H9 (cell line): ENCODE measurements at regions not wholly inside any gene's neighbourhood (a gene's known extent, or its start where the extent isn't known, plus 50 kb on each side); places are given as distances from the start of the nearest gene placed in this dataset.

Experiments
- DNase-seq: peaks from one replicate; pipeline ENCODE4 v3.0.0-alpha.2; 2017
- H2AFZ ChIP-seq: one replicate; pipeline ENCODE4 v1.6.1; 2013; ENCODE audit warnings: mild to moderate bottlenecking, low read length, control low read depth, moderate library complexity
- H2AK5ac ChIP-seq: 2 replicates; pipeline ENCODE4 v1.6.1; 2013; ENCODE audit warnings: low read length, control low read depth, mixed read lengths; ENCODE audit not compliant: insufficient read length
- H2BK120ac ChIP-seq: one replicate; pipeline ENCODE4 v1.6.1; 2013; ENCODE audit warnings: low read depth, mild to moderate bottlenecking, low read length, control low read depth, inconsistent platforms; ENCODE audit not compliant: poor library complexity, severe bottlenecking
- H2BK12ac ChIP-seq: 2 replicates; pipeline ENCODE4 v1.6.1; 2013; ENCODE audit warnings: low read length, control low read depth, mixed read lengths, low read depth; ENCODE audit not compliant: insufficient read length
- H2BK15ac ChIP-seq: 2 replicates; pipeline ENCODE4 v1.6.1; 2013; ENCODE audit warnings: low read depth, low read length, control low read depth
- H2BK20ac ChIP-seq: one replicate; pipeline ENCODE4 v1.6.1; 2013; ENCODE audit warnings: low read depth, mild to moderate bottlenecking, low read length, control low read depth, inconsistent platforms; ENCODE audit not compliant: poor library complexity, severe bottlenecking
- H2BK5ac ChIP-seq: 2 replicates; pipeline ENCODE4 v1.6.1; 2013; ENCODE audit warnings: low read length, control low read depth, mixed read lengths; ENCODE audit not compliant: insufficient read length
- H3K14ac ChIP-seq: 2 replicates; pipeline ENCODE4 v1.6.1; 2013; ENCODE audit warnings: low read length, control low read depth; ENCODE audit not compliant: insufficient read depth
- H3K18ac ChIP-seq: 2 replicates; pipeline ENCODE4 v1.6.1; 2013; ENCODE audit warnings: low read depth, mild to moderate bottlenecking, mixed read lengths, low read length, control low read depth; ENCODE audit not compliant: insufficient read length
- H3K23ac ChIP-seq: 2 replicates; pipeline ENCODE4 v1.6.1; 2013; ENCODE audit warnings: low read length, control low read depth, mixed read lengths, low read depth; ENCODE audit not compliant: insufficient read length
- H3K23me2 ChIP-seq: 2 replicates; pipeline ENCODE4 v1.6.1; 2013; ENCODE audit warnings: low read depth, mild to moderate bottlenecking, mixed read lengths, low read length, control low read depth; ENCODE audit not compliant: insufficient read length, poor library complexity, severe bottlenecking
- H3K27ac ChIP-seq: 2 replicates; pipeline ENCODE4 v1.5.1; 2013; ENCODE audit warnings: low read length, control low read depth, mixed read lengths, low read depth; ENCODE audit not compliant: insufficient read length
- H3K27me3 ChIP-seq: 2 replicates; pipeline ENCODE4 v1.6.1; 2013; ENCODE audit warnings: low read length, control low read depth, inconsistent platforms; ENCODE audit not compliant: insufficient read depth
- H3K4ac ChIP-seq: 2 replicates; pipeline ENCODE4 v1.6.1; 2013; ENCODE audit warnings: low read depth, mild to moderate bottlenecking, control low read depth, inconsistent platforms, low read length, moderate library complexity
- H3K4me1 ChIP-seq: 2 replicates; pipeline ENCODE4 v1.6.1; 2013; ENCODE audit warnings: low read length, control low read depth, inconsistent platforms; ENCODE audit not compliant: insufficient read depth
- H3K4me2 ChIP-seq: 2 replicates; pipeline ENCODE4 v1.6.1; 2013; ENCODE audit warnings: low read length, control low read depth, mixed read lengths; ENCODE audit not compliant: insufficient read length, insufficient read depth
- H3K56ac ChIP-seq: 2 replicates; pipeline ENCODE4 v1.6.1; 2013; ENCODE audit warnings: low read depth, mild to moderate bottlenecking, mixed read lengths, low read length, control low read depth; ENCODE audit not compliant: insufficient read length
- H3K79me1 ChIP-seq: 2 replicates; pipeline ENCODE4 v1.6.1; 2013; ENCODE audit warnings: low read depth, mild to moderate bottlenecking, moderate library complexity, low read length, control low read depth, inconsistent platforms; ENCODE audit not compliant: insufficient read depth, poor library complexity, severe bottlenecking
- H3K79me2 ChIP-seq: 2 replicates; pipeline ENCODE4 v1.6.1; 2013; ENCODE audit warnings: low read length, control low read depth, inconsistent platforms; ENCODE audit not compliant: insufficient read depth
- H3K9ac ChIP-seq: 2 replicates; pipeline ENCODE4 v1.6.1; 2013; ENCODE audit warnings: low read length, control low read depth, mixed read lengths; ENCODE audit not compliant: insufficient read length; ENCODE audit errors: extremely low read depth
- H3K9me3 ChIP-seq: one replicate; pipeline ENCODE4 v1.6.1; 2013; ENCODE audit warnings: low read depth, low read length, inconsistent platforms; ENCODE audit not compliant: control insufficient read depth
- H3T11ph ChIP-seq: one replicate; pipeline ENCODE4 v1.6.1; 2013; ENCODE audit warnings: mild to moderate bottlenecking, low read length, control low read depth, inconsistent platforms
- H4K20me1 ChIP-seq: one replicate; pipeline ENCODE4 v1.6.1; 2013; ENCODE audit not compliant: control insufficient read depth, insufficient read length, insufficient read depth
- H4K5ac ChIP-seq: 2 replicates; pipeline ENCODE4 v1.6.1; 2013; ENCODE audit warnings: low read depth, mild to moderate bottlenecking, mixed read lengths, low read length, control low read depth; ENCODE audit not compliant: insufficient read length
- H4K8ac ChIP-seq: replicated peaks from 2 replicates; pipeline ENCODE4 v1.6.1; 2013; ENCODE audit warnings: low read length, control low read depth, mixed read lengths, low read depth; ENCODE audit not compliant: insufficient read length
- H4K91ac ChIP-seq: 2 replicates; pipeline ENCODE4 v1.6.1; 2013; ENCODE audit warnings: low read depth, mild to moderate bottlenecking, moderate library complexity, mixed read lengths, low read length, control low read depth; ENCODE audit not compliant: insufficient read length
- H3K27ac Mint-ChIP-seq, 3 experiments: 2 replicates in 2 of 3; 3 replicates in 1 of 3; pipeline ENCODE4 v1.8.0; 2020 to 2021; ENCODE audit warnings: mixed read lengths in 3 of 3, mild to moderate bottlenecking in 1 of 3, moderate library complexity in 1 of 3
- H3K27me3 Mint-ChIP-seq: 2 replicates; pipeline ENCODE4 v1.8.0; 2021; ENCODE audit warnings: low read depth, mild to moderate bottlenecking, moderate library complexity, mixed read lengths
- H3K36me3 Mint-ChIP-seq, 3 experiments: 2 replicates in 2 of 3; 3 replicates in 1 of 3; pipeline ENCODE4 v1.8.0; 2020 to 2021; ENCODE audit warnings: low read depth in 3 of 3, mixed read lengths in 3 of 3; ENCODE audit not compliant: insufficient read depth in 1 of 3
- H3K4me1 Mint-ChIP-seq, 2 experiments: 2 replicates each; pipeline ENCODE4 v1.8.0; 2020; ENCODE audit warnings: mixed read lengths in 2 of 2
- H3K4me3 Mint-ChIP-seq, 2 experiments: 2 replicates in 1 of 2; 3 replicates in 1 of 2; pipeline ENCODE4 v1.8.0; 2020 to 2021; ENCODE audit warnings: mild to moderate bottlenecking in 2 of 2, mixed read lengths in 2 of 2, moderate library complexity in 1 of 2
- H3K9me3 Mint-ChIP-seq, 2 experiments: 2 replicates in 1 of 2; 3 replicates in 1 of 2; pipeline ENCODE4 v1.8.0; 2020; ENCODE audit warnings: mild to moderate bottlenecking in 2 of 2, mixed read lengths in 2 of 2, moderate library complexity in 1 of 2
- CTCF ChIP-seq: fragments of 200-600 bp; sonication (generic); conservative IDR thresholded peaks from 3 replicates; pipeline ENCODE4 v1.8.0; 2021; ENCODE audit warnings: antibody characterized with exemption, mild to moderate bottlenecking
- WGBS: extraction: QIAGEN DNeasy Blood & Tissue Kit; methylation state at CpG from one replicate; pipeline ENCODE4 v1.1.7; 2013; ENCODE audit warnings: missing lambda C conversion rate, low lambda C conversion rate, mixed read lengths; ENCODE audit not compliant: insufficient read length; ENCODE audit errors: extremely low coverage; 5-methylcytosine and 5-hydroxymethylcytosine counted together

GRCh38 chr6:55941702-55942101 lies 66.3 kb upstream of the BMP5 start:
- H2BK15ac ChIP-seq = no peak overlapping the region
- H3K9ac ChIP-seq = no peak overlapping the region
- H3K27me3 Mint-ChIP-seq = no peaks in the 10 kb centered on the region; the same call in 1 of the 2 replicates
- no peak overlapping the region for H3T11ph ChIP-seq
- H4K20me1 ChIP-seq = no peaks in the 10 kb centered on the region
- H3K56ac ChIP-seq = no peak overlapping the region
- no peaks in the 10 kb centered on the region for H3K79me2 ChIP-seq
- no peaks in the 10 kb centered on the region for H3K27me3 ChIP-seq
- no peak overlapping the region for H3K4me2 ChIP-seq
- H2AK5ac ChIP-seq = no peak overlapping the region
- H3K4me3 Mint-ChIP-seq = no peak overlapping the region
- no peak overlapping the region for H2BK20ac ChIP-seq
- peak; percentile 35; the same call in 2 of the 3 replicates for TF ChIP-seq CTCF
- no peak overlapping the region for H2AFZ ChIP-seq
- no peaks in the 10 kb centered on the region for H3K4me1 ChIP-seq
- no peak overlapping the region for H4K5ac ChIP-seq
- H3K18ac ChIP-seq = no peak overlapping the region
- H3K9me3 ChIP-seq = no peaks in the 10 kb centered on the region
- H3K36me3 Mint-ChIP-seq = no peaks in the 10 kb centered on the region; a peak in 1 of 7 replicates
- WGBS = no CpG with 5 or more reads among the region's 2 CpGs
- H3K23me2 ChIP-seq = no peaks in the 10 kb centered on the region
- H3K9me3 Mint-ChIP-seq = no peaks in the 10 kb centered on the region
- no peak overlapping the region for H4K91ac ChIP-seq
- no peak for DNase-seq
- H3K4me1 Mint-ChIP-seq = no peaks in the 10 kb centered on the region
- no peak overlapping the region for H2BK5ac ChIP-seq
- H3K27ac ChIP-seq = no peak overlapping the region
- no peak overlapping the region for H3K14ac ChIP-seq
- H2BK120ac ChIP-seq = no peak overlapping the region
- H3K27ac Mint-ChIP-seq = no peak overlapping the region
- no peak overlapping the region for H3K4ac ChIP-seq
- H3K79me1 ChIP-seq = no peaks in the 10 kb centered on the region
- no peak overlapping the region for H4K8ac ChIP-seq
- H3K23ac ChIP-seq = no peak overlapping the region
- no peak overlapping the region for H2BK12ac ChIP-seq
